Activated CD4-positive, alpha-beta T cell treated with anti-CD3 and anti-CD28 coated beads, Interleukin-2, amount 10 ng/mL, durations not matched to agents 24 days and 14 days (primary cell): ENCODE measurements at regions not wholly inside any gene's neighbourhood (a gene's known extent, or its start where the extent isn't known, plus 50 kb on each side); places are given as distances from the start of the nearest gene placed in this dataset.
"Not testable (repeated sequence)": the region's sequence is repeated elsewhere in the genome, so short reads cannot be mapped to it uniquely, and the experiment has no call there.

Experiments
- DNase-seq: peaks from one replicate; pipeline ENCODE4 v3.0.0; 2022
- H3K27ac Mint-ChIP-seq: one replicate; pipeline ENCODE4 v1.8.0; 2022; ENCODE audit warnings: mild to moderate bottlenecking, mixed read lengths
- H3K27me3 Mint-ChIP-seq: one replicate; pipeline ENCODE4 v1.8.0; 2022; ENCODE audit warnings: mixed read lengths
- H3K36me3 Mint-ChIP-seq: one replicate; pipeline ENCODE4 v1.8.0; 2022; ENCODE audit warnings: low read depth, mild to moderate bottlenecking, mixed read lengths
- H3K4me1 Mint-ChIP-seq: one replicate; pipeline ENCODE4 v1.8.0; 2021; ENCODE audit warnings: mixed read lengths
- H3K4me3 Mint-ChIP-seq: one replicate; pipeline ENCODE4 v1.8.0; 2022; ENCODE audit warnings: mild to moderate bottlenecking, moderate library complexity, mixed read lengths
- H3K9me3 Mint-ChIP-seq: one replicate; pipeline ENCODE4 v1.8.0; 2021; ENCODE audit warnings: mixed read lengths
- intact Hi-C: fragments of 100-400 bp; cut with micrococcal nuclease; formaldehyde crosslinking; loops from one replicate; pipeline ENCODE4 v1.15.1; 2023

GRCh38 chr4:132056496-132056895 is 1092.6 kb upstream of the PCDH10 start:
- no peak overlapping the region for H3K4me3 Mint-ChIP-seq
- no peaks in the 10 kb centered on the region for H3K27me3 Mint-ChIP-seq
- intact Hi-C loops, result no loop called here
- H3K36me3 Mint-ChIP-seq, result no peaks in the 10 kb centered on the region
- DNase-seq, result no peak
- no peaks in the 10 kb centered on the region for H3K4me1 Mint-ChIP-seq
- H3K9me3 Mint-ChIP-seq, result no peaks in the 10 kb centered on the region
- no peak overlapping the region for H3K27ac Mint-ChIP-seq

- Mint-ChIP-seq H3K36me3 (no peaks in the 10 kb centered on the region), H3K27ac (no peak overlapping the region), H3K4me3 (no peak overlapping the region), H3K9me3 (no peaks in the 10 kb centered on the region), H3K4me1 (no peaks in the 10 kb centered on the region), H3K27me3 (no peaks in the 10 kb centered on the region)
- DNase-seq, result no peak
- intact Hi-C loops, result no loop called here
Observed at GRCh38 chr4:132059227-132059626, 1089.9 kb upstream of the PCDH10 start.

DNA sequence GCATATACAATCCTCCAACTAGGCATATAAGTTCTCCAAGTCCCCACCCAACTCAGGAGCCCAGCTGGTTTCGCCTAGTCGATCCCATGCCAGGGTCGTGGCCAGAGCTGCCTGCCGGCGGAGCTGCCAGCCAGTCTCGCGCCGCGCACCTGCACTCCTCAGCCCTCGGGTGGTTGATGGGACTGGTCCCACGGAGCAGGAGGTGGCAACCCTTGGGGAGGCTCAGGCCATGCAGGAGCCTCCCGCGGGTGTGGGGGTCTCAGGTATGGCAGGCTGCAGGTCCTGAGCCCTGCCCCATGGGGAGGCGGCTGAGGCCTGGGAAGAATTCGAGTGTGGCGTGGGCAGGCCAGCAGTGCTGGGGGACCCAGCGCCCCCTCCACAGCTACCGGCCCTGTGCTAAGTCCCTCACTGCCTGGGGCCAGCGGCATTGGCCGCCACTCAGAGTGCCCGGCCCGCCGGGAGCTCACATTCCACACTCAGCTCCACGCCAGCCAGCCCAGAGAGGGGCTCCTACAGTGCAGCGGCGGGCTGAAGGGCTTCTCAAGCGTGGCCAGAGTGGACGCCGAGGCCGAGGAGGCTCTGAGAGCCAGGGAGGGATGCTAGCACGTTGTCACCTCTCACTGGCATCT is 1086.4 kb upstream of the PCDH10 start:
- intact Hi-C loops, result no loop called here
- H3K27me3 Mint-ChIP-seq, result no peaks in the 10 kb centered on the region
- no peak overlapping the region for H3K27ac Mint-ChIP-seq
- DNase-seq, result no peak
- H3K4me3 Mint-ChIP-seq, result no peak overlapping the region
- no peaks in the 10 kb centered on the region for H3K9me3 Mint-ChIP-seq
- H3K4me1 Mint-ChIP-seq, result no peaks in the 10 kb centered on the region
- H3K36me3 Mint-ChIP-seq, result no peaks in the 10 kb centered on the region

- no peak overlapping the region for H3K4me3 Mint-ChIP-seq
- intact Hi-C loops, result no loop called here
- no peaks in the 10 kb centered on the region for H3K27me3 Mint-ChIP-seq
- no peak for DNase-seq
- H3K36me3 Mint-ChIP-seq, result no peaks in the 10 kb centered on the region
- H3K4me1 Mint-ChIP-seq, result no peaks in the 10 kb centered on the region
- no peaks in the 10 kb centered on the region for H3K9me3 Mint-ChIP-seq
- H3K27ac Mint-ChIP-seq, result no peak overlapping the region
Observed at GRCh38 chr4:132063829-132064228, 1085.3 kb upstream of the PCDH10 start.

DNA sequence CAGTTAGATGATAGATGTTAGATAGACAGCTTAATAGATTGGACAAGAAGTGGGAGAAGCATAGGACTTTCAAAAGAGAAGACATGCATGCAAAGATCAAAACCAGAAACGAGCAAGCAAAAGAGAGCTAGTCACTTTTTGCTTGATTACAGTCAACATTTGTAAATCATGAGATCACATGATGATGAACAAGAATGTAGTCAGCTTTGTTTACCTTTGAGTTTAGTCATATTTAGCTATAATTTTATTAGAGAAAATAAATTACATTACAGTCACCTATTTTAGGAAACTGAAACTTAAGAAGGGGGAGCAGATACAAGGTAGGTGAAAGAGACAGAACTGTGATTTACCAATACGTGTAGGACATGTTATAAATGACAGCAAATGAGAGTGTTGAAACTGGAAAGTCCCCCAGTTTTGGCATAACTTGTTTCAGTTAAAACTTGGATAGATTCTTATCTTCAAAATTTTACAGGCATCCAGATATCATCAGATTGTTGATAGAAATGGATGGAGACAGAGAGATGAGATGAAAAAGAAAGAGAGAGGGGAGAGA is 1083.1 kb upstream of the PCDH10 start:
- intact Hi-C loops, result no loop called here
- no peak overlapping the region for H3K4me3 Mint-ChIP-seq
- no peaks in the 10 kb centered on the region for H3K36me3 Mint-ChIP-seq
- H3K9me3 Mint-ChIP-seq, result no peaks in the 10 kb centered on the region
- H3K4me1 Mint-ChIP-seq, result no peaks in the 10 kb centered on the region
- H3K27me3 Mint-ChIP-seq, result no peaks in the 10 kb centered on the region
- DNase-seq, result no peak
- H3K27ac Mint-ChIP-seq, result no peak overlapping the region

GRCh38 chr4:132071815-132072214 is 1077.3 kb upstream of the PCDH10 start:
- H3K27me3 Mint-ChIP-seq, result no peaks in the 10 kb centered on the region
- no peak overlapping the region for H3K4me3 Mint-ChIP-seq
- no peaks in the 10 kb centered on the region for H3K36me3 Mint-ChIP-seq
- H3K4me1 Mint-ChIP-seq, result no peaks in the 10 kb centered on the region
- no peaks in the 10 kb centered on the region for H3K9me3 Mint-ChIP-seq
- DNase-seq, result no peak
- H3K27ac Mint-ChIP-seq, result no peak overlapping the region
- intact Hi-C loops, result no loop called here

DNA sequence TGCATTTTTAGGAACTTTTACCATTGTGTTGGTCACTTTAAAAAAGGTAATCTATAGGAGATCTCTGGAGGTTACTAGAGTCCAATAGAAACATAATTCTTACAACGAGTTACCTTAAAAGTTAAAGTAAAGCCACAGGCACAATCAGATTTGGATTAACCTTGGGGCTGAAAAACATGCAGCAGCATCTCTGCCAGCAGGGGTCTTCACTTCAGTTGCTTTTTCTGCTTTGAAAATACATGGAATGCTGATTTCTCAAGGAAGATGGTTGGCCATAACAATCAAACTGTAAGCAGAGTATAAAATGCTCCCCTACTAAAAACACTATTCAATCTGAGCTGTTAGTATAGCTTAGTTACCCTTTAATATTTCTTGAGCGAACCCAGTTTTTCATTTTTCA is 1072.3 kb upstream of the PCDH10 start:
- H3K9me3 Mint-ChIP-seq, result no peaks in the 10 kb centered on the region
- no peaks in the 10 kb centered on the region for H3K4me1 Mint-ChIP-seq
- H3K36me3 Mint-ChIP-seq, result no peaks in the 10 kb centered on the region
- no peak overlapping the region for H3K4me3 Mint-ChIP-seq
- H3K27me3 Mint-ChIP-seq, result no peaks in the 10 kb centered on the region
- no peak overlapping the region for H3K27ac Mint-ChIP-seq
- intact Hi-C loops, result no loop called here
- DNase-seq, result no peak

DNA sequence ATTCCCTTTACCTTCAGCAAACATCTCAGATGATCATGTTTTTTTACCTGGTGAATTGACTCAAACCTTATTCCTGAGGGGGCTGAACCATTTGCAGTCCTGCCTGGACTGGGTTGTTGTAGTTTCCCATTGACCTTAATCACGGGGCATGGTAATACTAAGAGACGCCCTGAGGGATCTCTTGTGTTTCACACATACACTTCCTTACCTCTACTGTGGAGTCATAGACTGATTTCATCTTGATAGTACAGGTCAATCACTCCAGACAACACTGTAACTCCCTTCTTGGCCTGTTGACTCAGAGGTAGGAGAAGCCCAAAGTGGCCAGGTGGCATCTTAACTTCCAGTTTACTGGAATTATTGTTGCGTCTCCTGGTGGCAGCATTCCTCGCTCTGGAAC is 1064.0 kb upstream of the PCDH10 start:
- intact Hi-C loops, result no loop called here
- no peaks in the 10 kb centered on the region for H3K27me3 Mint-ChIP-seq
- DNase-seq, result no peak
- H3K9me3 Mint-ChIP-seq, result no peaks in the 10 kb centered on the region
- H3K36me3 Mint-ChIP-seq, result no peaks in the 10 kb centered on the region
- no peaks in the 10 kb centered on the region for H3K4me1 Mint-ChIP-seq
- H3K4me3 Mint-ChIP-seq, result no peak overlapping the region
- H3K27ac Mint-ChIP-seq, result no peak overlapping the region

DNA sequence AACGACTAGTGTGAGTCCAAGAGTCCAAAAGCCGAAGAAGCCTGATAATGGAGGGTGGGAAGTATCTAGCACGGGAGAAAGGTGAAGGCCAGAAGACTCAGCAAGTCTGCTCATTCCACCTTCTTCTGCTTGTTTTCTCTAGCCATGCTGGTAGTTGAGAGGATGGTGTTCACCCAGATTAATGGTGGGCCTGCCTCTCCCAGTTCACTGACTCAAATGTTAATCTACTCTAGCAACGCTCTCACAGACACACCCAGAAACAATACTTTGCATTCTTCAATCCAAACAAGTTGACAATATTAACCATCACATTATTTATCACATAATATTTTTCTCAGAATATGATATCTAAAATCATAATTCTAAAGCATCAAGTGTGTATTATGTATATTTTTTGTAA is 1055.1 kb upstream of the PCDH10 start:
- no peaks in the 10 kb centered on the region for H3K36me3 Mint-ChIP-seq
- no peaks in the 10 kb centered on the region for H3K9me3 Mint-ChIP-seq
- H3K4me3 Mint-ChIP-seq, result no peak overlapping the region
- no peak overlapping the region for H3K27ac Mint-ChIP-seq
- no peak for DNase-seq
- no peaks in the 10 kb centered on the region for H3K4me1 Mint-ChIP-seq
- no peaks in the 10 kb centered on the region for H3K27me3 Mint-ChIP-seq
- intact Hi-C loops, result no loop called here

GRCh38 chr4:132097041-132097440 is 1052.1 kb upstream of the PCDH10 start:
- H3K36me3 Mint-ChIP-seq, result no peaks in the 10 kb centered on the region
- no peak overlapping the region for H3K4me3 Mint-ChIP-seq
- no peaks in the 10 kb centered on the region for H3K9me3 Mint-ChIP-seq
- intact Hi-C loops, result no loop called here
- H3K4me1 Mint-ChIP-seq, result no peaks in the 10 kb centered on the region
- no peak overlapping the region for H3K27ac Mint-ChIP-seq
- no peaks in the 10 kb centered on the region for H3K27me3 Mint-ChIP-seq
- DNase-seq, result no peak

- intact Hi-C loops, result no loop called here
- no peak overlapping the region for H3K27ac Mint-ChIP-seq
Observed at GRCh38 chr4:132101526-132101925, 1047.6 kb upstream of the PCDH10 start.

GRCh38 chr4:132108784-132109183 is 1040.3 kb upstream of the PCDH10 start:
- Mint-ChIP-seq H3K27me3 (no peaks in the 10 kb centered on the region), H3K4me1 (no peaks in the 10 kb centered on the region), H3K27ac (no peak overlapping the region), H3K9me3 (peaks cover 2% of the 10 kb centered on the region), H3K36me3 (no peaks in the 10 kb centered on the region), H3K4me3 (no peak overlapping the region)
- no peak for DNase-seq
- intact Hi-C loops, result no loop called here

More at GRCh38 chr4:132101526-132101925, 1047.6 kb upstream of the PCDH10 start:
- Mint-ChIP-seq H3K4me1 (no peaks in the 10 kb centered on the region), H3K27me3 (no peaks in the 10 kb centered on the region), H3K36me3 (no peaks in the 10 kb centered on the region), H3K9me3 (peaks cover 3% of the 10 kb centered on the region), H3K4me3 (no peak overlapping the region)
- DNase-seq, result no peak

DNA sequence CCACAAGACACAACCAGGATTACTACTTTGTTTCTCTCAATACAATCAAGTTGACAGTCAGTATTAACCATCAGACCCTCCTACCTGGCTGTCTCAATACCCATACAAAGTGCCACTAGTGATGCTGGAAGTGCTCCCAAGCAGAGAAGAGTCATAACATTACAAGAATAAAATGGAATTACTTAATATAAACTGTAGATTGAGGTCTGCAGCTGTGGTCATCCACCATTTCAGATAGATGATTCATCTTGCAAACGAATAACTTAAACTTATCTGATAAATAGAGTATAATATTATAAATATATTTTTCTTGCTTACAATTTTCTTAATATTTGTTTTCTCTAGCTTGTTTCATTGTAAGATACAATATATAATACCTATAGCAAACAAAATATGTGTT is 1034.2 kb upstream of the PCDH10 start:
- intact Hi-C loops, result no loop called here
- no peaks in the 10 kb centered on the region for H3K27me3 Mint-ChIP-seq
- H3K4me3 Mint-ChIP-seq, result no peak overlapping the region
- no peak overlapping the region for H3K27ac Mint-ChIP-seq
- DNase-seq, result no peak
- H3K4me1 Mint-ChIP-seq, result no peaks in the 10 kb centered on the region
- H3K36me3 Mint-ChIP-seq, result no peaks in the 10 kb centered on the region
- no peaks in the 10 kb centered on the region for H3K9me3 Mint-ChIP-seq

DNA sequence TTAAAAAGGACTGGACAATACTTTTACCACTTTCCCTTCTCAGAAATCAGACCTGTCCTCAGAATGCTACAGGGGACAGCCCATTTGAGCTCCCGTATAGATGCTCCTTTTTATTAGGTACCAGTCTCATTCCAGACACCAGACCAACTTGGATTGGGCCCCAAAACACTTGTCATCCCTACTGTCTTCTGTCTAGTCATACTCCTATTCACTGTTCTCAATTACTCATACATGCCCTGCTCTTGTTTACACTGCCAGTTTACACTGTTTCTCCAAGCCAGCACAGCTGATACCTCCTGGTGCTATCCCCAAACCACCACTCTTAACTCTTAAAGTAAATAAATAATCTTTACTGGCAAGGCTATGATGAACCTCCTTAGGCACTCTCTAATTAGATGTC is 1026.4 kb upstream of the PCDH10 start:
- H3K27me3 Mint-ChIP-seq, H3K4me3 Mint-ChIP-seq, intact Hi-C loops, H3K9me3 Mint-ChIP-seq, H3K4me1 Mint-ChIP-seq, DNase-seq, H3K36me3 Mint-ChIP-seq: not testable (repeated sequence)
- peak overlapping the region; percentile 46 for H3K27ac Mint-ChIP-seq
